GM12878 (cell line): ENCODE measurements at regions not wholly inside any gene's neighbourhood (a gene's known extent, or its start where the extent isn't known, plus 50 kb on each side); places are given as distances from the start of the nearest gene placed in this dataset.

ENCODE experiments used
- ATAC-seq: fragments of 200-7000 bp; cut with Tn5 transposase; 3 replicates; pipeline ENCODE4 v1.9.1; 2020; ENCODE audit warnings: mild to moderate bottlenecking, moderate library complexity
- BruUV-seq: library from RNA; stranded (reverse); fragments of 400-500 nt; replicated peaks from 2 replicates; lab custom pipeline; 2021; lab: Mats Ljungman, UMichigan
- CTCF ChIA-PET: fragments of 300-600 bp; sonication (Branson Sonifier 250); formaldehyde crosslinking; extraction: SDS; loops from one replicate; lab custom pipeline; 2021; ENCODE audit warnings: inconsistent platforms; lab: Yijun Ruan, JAX
- POLR2A ChIA-PET: fragments of 350-600 bp; formaldehyde crosslinking; extraction: SDS; loops from one replicate; lab custom pipeline; 2021; ENCODE audit warnings: inconsistent platforms; lab: Charles Lee
- RAD21 ChIA-PET: fragments of 300-600 bp; sonication (Branson Sonifier 250); formaldehyde crosslinking; loops from one replicate; lab custom pipeline; 2023; ENCODE audit warnings: antibody characterized with exemption; ENCODE audit not compliant: unreplicated experiment; lab: Charles Lee
- SMC1A ChIA-PET: fragments of 300-600 bp; sonication (Branson Sonifier 250); formaldehyde crosslinking; loops from one replicate; lab custom pipeline; 2023; ENCODE audit not compliant: unreplicated experiment, uncharacterized antibody; lab: Charles Lee
- DNase-seq: peaks from one replicate; pipeline ENCODE4 v3.0.0-alpha.2; 2011; ENCODE audit warnings: low read depth, low spot score
- FAIRE-seq: peaks from 3 replicates; lab custom pipeline; 2011; peaks lifted over from hg19 to GRCh38; lab: Jason Lieb, UNC
- H2AFZ ChIP-seq: 2 replicates; pipeline ENCODE4 v1.6.0; 2011; ENCODE audit warnings: low read depth, low read length, control low read depth; ENCODE audit not compliant: control insufficient read depth
- H3K27ac ChIP-seq: 2 replicates; pipeline ENCODE4 v1.5.1; 2011; ENCODE audit warnings: control low read depth; ENCODE audit not compliant: control insufficient read depth, insufficient read depth
- H3K27me3 ChIP-seq, 2 experiments: replicated peaks in 1 of 2; 2 replicates each; pipeline versions ENCODE4 v1.6.0 to v1.6.1; 2011; ENCODE audit warnings: low read length in 1 of 2; ENCODE audit not compliant: control insufficient read depth in 2 of 2, insufficient read depth in 2 of 2
- H3K36me3 ChIP-seq, 2 experiments: 2 replicates each; pipeline ENCODE4 v1.5.1; 2011; ENCODE audit warnings: low read length in 1 of 2; ENCODE audit not compliant: control insufficient read depth in 2 of 2, insufficient read depth in 2 of 2
- H3K4me1 ChIP-seq: 2 replicates; pipeline ENCODE4 v1.6.1; 2011; ENCODE audit warnings: mild to moderate bottlenecking, low read length, moderate library complexity, mixed read lengths; ENCODE audit not compliant: control insufficient read depth, insufficient read depth
- H3K4me2 ChIP-seq: 2 replicates; pipeline ENCODE4 v1.6.0; 2011; ENCODE audit warnings: control low read depth; ENCODE audit not compliant: control insufficient read depth, insufficient read depth
- H3K4me3 ChIP-seq: fragments of 200-600 bp; sonication (generic); 2 replicates; pipeline ENCODE4 v1.5.1; 2016
- H3K79me2 ChIP-seq: 2 replicates; pipeline ENCODE4 v1.6.0; 2011; ENCODE audit warnings: low read length; ENCODE audit not compliant: control insufficient read depth, insufficient read depth
- H3K9ac ChIP-seq: 2 replicates; pipeline ENCODE4 v1.8.0; 2011; ENCODE audit warnings: low read length, control low read depth, mixed read lengths; ENCODE audit not compliant: control insufficient read depth, insufficient read depth
- H3K9me3 ChIP-seq: replicated peaks from 3 replicates; pipeline ENCODE4 v1.5.1; 2011; ENCODE audit warnings: mild to moderate bottlenecking, low read length; ENCODE audit not compliant: control insufficient read depth, insufficient read depth
- H4K20me1 ChIP-seq: 2 replicates; pipeline ENCODE4 v1.6.0; 2011; ENCODE audit not compliant: control insufficient read depth, insufficient read depth
- BMI1 ChIP-seq: fragments of 450-650 bp; IDR thresholded peaks from 2 replicates; pipeline ENCODE4 v1.6.1; 2016; ENCODE audit warnings: mild to moderate bottlenecking, moderate library complexity, borderline replicate concordance
- CHD2 ChIP-seq: IDR thresholded peaks from 2 replicates; pipeline ENCODE4 v1.6.1; 2011; ENCODE audit warnings: low read depth, low read length, improper control_type of control experiment, borderline replicate concordance
- EZH2 ChIP-seq: IDR thresholded peaks from 2 replicates; pipeline ENCODE4 v1.6.1; 2012; ENCODE audit warnings: low read depth, mild to moderate bottlenecking, control low read depth, inconsistent platforms, low read length, borderline replicate concordance; ENCODE audit not compliant: control insufficient read depth
- MTA2 ChIP-seq: fragments of 450-650 bp; IDR thresholded peaks from 2 replicates; pipeline ENCODE4 v1.6.1; 2016; ENCODE audit warnings: low read depth, mild to moderate bottlenecking, moderate library complexity
- NR2C1 ChIP-seq: fragments of 450-650 bp; IDR thresholded peaks from 2 replicates; pipeline ENCODE4 v1.6.1; 2017; ENCODE audit warnings: antibody characterized with exemption, mild to moderate bottlenecking, moderate library complexity
- SMC3 ChIP-seq: IDR thresholded peaks from 2 replicates; pipeline ENCODE4 v1.6.1; 2011; ENCODE audit warnings: low read length, improper control_type of control experiment, borderline replicate concordance
- TAF1 ChIP-seq: IDR thresholded peaks from 2 replicates; pipeline ENCODE4 v1.6.1; 2011; ENCODE audit warnings: mild to moderate bottlenecking, low read depth, low read length, borderline replicate concordance
- WGBS: methylation state at CpG from one replicate; pipeline ENCODE4 v1.1.6; 2016; ENCODE audit warnings: low lambda C conversion rate; ENCODE audit not compliant: insufficient replicate concordance, insufficient coverage; ENCODE audit errors: missing lambda C conversion rate; 5-methylcytosine and 5-hydroxymethylcytosine counted together
- in situ Hi-C: fragments of 300-500 bp; cut with MboI; formaldehyde crosslinking; loops from 9 replicates; pipeline ENCODE4 v1.14.3; 2018; ENCODE audit warnings: mixed read lengths
- intact Hi-C: fragments of 100-400 bp; cut with micrococcal nuclease; formaldehyde crosslinking; loops from one replicate; pipeline ENCODE4 v1.14.2; 2022; ENCODE audit not compliant: unreplicated experiment
- TF ChIP-seq, protein P1 (sequence below): fragments of 450-650 bp; IDR thresholded peaks from 2 replicates; pipeline ENCODE4 v1.6.1; 2017; ENCODE audit warnings: mild to moderate bottlenecking, moderate library complexity
- TF ChIP-seq, protein P2 (sequence below): fragments of 150-350 bp; IDR thresholded peaks from 2 replicates; pipeline ENCODE4 v1.6.1; 2014; ENCODE audit warnings: mild to moderate bottlenecking, low read depth, low read length

DNA sequence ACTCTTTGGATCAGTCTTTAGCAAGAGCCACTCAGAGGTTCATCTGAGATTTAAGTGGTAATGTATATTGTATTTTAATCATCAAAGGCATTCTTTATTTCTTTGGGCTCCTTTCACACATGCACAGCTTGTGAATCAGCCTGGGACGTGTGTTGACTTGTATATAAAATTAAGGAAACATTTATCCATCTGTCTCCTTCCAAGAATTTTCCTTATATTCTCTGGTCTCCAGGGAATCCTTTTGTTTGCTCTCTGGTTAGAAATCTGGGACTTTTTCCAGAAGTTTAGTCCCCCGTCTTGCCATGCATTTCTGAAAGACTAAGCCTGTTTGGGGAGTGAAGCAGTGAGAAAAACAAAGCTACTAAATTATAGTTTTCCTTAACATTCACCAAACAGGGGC is 212.3 kb downstream of the DCAF12L2 start:
- Histone ChIP-seq H3K4me1 (no peaks in the 10 kb centered on the region), H3K27me3 (no peaks in the 10 kb centered on the region), H3K4me3 (no peak overlapping the region), H3K36me3 (no peaks in the 10 kb centered on the region)
- no peak for DNase-seq
- ChIA-PET RAD21 (no interaction called here), CTCF (no interaction called here)
- intact Hi-C loops: no loop called here
- in situ Hi-C loops: no loop called here
- no TSS peak for BruUV-seq
- no peak for TF ChIP-seq EZH2
- TF ChIP-seq CHD2: no peak
- TF ChIP-seq BMI1: no peak
- TF ChIP-seq, protein P1, sequence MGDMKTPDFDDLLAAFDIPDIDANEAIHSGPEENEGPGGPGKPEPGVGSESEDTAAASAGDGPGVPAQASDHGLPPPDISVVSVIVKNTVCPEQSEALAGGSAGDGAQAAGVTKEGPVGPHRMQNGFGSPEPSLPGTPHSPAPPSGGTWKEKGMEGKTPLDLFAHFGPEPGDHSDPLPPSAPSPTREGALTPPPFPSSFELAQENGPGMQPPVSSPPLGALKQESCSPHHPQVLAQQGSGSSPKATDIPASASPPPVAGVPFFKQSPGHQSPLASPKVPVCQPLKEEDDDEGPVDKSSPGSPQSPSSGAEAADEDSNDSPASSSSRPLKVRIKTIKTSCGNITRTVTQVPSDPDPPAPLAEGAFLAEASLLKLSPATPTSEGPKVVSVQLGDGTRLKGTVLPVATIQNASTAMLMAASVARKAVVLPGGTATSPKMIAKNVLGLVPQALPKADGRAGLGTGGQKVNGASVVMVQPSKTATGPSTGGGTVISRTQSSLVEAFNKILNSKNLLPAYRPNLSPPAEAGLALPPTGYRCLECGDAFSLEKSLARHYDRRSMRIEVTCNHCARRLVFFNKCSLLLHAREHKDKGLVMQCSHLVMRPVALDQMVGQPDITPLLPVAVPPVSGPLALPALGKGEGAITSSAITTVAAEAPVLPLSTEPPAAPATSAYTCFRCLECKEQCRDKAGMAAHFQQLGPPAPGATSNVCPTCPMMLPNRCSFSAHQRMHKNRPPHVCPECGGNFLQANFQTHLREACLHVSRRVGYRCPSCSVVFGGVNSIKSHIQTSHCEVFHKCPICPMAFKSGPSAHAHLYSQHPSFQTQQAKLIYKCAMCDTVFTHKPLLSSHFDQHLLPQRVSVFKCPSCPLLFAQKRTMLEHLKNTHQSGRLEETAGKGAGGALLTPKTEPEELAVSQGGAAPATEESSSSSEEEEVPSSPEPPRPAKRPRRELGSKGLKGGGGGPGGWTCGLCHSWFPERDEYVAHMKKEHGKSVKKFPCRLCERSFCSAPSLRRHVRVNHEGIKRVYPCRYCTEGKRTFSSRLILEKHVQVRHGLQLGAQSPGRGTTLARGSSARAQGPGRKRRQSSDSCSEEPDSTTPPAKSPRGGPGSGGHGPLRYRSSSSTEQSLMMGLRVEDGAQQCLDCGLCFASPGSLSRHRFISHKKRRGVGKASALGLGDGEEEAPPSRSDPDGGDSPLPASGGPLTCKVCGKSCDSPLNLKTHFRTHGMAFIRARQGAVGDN: no peak
- TF ChIP-seq, protein P2, sequence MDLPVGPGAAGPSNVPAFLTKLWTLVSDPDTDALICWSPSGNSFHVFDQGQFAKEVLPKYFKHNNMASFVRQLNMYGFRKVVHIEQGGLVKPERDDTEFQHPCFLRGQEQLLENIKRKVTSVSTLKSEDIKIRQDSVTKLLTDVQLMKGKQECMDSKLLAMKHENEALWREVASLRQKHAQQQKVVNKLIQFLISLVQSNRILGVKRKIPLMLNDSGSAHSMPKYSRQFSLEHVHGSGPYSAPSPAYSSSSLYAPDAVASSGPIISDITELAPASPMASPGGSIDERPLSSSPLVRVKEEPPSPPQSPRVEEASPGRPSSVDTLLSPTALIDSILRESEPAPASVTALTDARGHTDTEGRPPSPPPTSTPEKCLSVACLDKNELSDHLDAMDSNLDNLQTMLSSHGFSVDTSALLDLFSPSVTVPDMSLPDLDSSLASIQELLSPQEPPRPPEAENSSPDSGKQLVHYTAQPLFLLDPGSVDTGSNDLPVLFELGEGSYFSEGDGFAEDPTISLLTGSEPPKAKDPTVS: no peak
- no peak for TF ChIP-seq NR2C1
- TF ChIP-seq MTA2: no peak
- TF ChIP-seq SMC3: no peak
- TF ChIP-seq TAF1: no peak
- TF ChIP-seq, all 136 proteins: peak for 0
- SMC1A ChIA-PET: interaction anchor here (1.2 kb wide), 1 partner anchor 44 kb away, joined by 3 read pairs; no protein-coding TSS in a partner anchor
- no peak overlapping the region for H3K27ac ChIP-seq
- H3K79me2 ChIP-seq: no peaks in the 10 kb centered on the region
- ATAC-seq (no peak), FAIRE-seq (no peak)
- POLR2A ChIA-PET: no interaction called here
- WGBS: 0% methylated on average over 2 of the region's 2 CpGs
- H3K4me2 ChIP-seq: no peak overlapping the region
- no peaks in the 10 kb centered on the region for H3K9me3 ChIP-seq
- no peaks in the 10 kb centered on the region for H4K20me1 ChIP-seq
- no peak overlapping the region for H2AFZ ChIP-seq
- H3K9ac ChIP-seq: no peak overlapping the region
